GM21529 (cell line): ENCODE measurements at regions not wholly inside any gene's neighbourhood (a gene's known extent, or its start where the extent isn't known, plus 50 kb on each side); places are given as distances from the start of the nearest gene placed in this dataset.
"Not testable (repeated sequence)": the region's sequence is repeated elsewhere in the genome, so short reads cannot be mapped to it uniquely, and the experiment has no call there.

Source experiments
- ATAC-seq: cut with Tn5 transposase; IDR thresholded peaks from one replicate; pipeline ENCODE4 v1.9.1; 2021; ENCODE audit not compliant: unreplicated experiment

DNA sequence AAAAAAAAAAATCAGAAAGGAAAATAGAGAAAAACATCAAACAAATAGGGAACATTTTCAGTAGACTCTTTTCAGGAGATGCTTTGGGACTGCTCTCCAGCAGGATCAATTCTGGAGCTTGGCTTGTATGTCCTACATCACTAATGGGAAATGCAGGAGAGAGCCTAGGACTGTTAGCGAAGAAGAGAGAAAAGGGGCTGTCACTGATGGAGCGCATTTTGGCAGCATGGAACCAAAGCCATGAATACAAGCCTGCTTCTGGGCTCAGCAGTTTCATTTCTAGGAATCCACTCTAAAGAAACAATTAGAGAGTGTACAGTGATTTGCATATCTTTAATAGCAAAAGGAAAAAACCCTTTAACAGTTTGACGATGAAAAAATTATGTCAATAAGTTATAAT, 203.9 kb downstream of the NUFIP1 start:
- ATAC-seq = no peak

- ATAC-seq = no peak
These were observed 204.6 kb downstream of the NUFIP1 start for GRCh38 chr13:44784708-44785080.

DNA sequence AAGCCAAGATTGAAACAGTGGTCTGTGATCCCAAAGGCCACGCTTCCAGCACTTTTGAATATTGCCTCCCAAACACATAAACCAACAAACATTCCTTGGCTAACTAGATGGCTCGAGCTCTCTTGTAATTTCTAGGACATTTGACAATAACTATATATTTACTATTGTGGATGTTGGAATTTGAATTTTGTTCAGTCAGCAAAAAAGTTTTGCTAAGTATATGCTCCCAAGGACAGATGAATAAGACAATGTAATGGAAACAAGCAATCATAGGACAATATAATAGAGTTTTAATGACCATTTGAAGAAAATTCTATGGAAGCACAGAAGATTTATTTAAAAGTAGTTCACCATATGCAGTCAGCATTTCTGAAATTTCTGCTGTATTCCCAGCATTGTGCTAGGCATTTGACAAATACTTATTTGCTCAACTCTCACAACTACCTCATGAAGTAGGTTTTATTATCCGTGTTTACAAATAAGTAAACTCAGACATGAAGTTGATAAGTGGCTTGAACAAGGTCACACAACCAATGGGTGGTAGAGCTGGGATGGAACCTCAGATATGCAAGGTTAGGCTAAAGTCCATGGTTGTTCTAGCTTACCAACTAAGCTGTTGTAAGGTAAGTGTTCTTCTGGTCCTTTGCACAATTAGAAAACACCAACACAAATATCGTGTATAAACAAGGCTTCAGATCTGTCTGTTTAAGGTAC, 205.1 kb downstream of the NUFIP1 start:
- no peak for ATAC-seq

DNA sequence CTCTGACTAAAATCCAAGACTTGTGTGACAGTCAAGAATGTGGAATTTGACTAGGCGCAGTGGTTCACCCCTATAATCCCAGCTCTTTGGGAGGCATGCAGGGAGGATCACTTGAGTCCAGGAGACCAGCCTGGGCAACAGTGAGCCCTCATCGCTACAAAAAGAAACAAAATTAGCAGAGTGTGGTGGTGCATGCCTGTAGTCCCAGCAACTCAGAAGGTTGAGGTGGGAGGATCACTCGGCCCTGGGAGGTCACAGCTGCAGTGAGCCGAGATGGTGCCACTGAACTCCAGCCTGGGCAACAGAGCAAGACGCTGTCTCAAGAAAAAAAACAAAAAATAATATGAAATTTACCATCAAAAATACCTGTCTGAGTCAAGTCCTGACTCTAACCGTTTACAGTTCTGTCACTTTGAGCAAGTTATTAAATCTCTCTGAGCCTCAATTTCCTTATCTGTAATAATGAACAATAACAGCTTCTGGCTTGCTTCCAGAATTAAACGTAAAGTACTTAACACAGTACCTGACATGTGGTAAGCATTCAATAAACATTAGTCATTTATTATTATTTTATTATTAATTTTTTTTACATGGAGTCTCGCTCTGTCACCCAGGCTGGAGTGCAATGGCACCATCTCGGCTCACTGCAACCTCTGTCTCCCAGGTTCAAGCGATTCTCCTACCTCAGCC, 204.6 kb upstream of the TSC22D1 start:
- ATAC-seq = no peak

DNA sequence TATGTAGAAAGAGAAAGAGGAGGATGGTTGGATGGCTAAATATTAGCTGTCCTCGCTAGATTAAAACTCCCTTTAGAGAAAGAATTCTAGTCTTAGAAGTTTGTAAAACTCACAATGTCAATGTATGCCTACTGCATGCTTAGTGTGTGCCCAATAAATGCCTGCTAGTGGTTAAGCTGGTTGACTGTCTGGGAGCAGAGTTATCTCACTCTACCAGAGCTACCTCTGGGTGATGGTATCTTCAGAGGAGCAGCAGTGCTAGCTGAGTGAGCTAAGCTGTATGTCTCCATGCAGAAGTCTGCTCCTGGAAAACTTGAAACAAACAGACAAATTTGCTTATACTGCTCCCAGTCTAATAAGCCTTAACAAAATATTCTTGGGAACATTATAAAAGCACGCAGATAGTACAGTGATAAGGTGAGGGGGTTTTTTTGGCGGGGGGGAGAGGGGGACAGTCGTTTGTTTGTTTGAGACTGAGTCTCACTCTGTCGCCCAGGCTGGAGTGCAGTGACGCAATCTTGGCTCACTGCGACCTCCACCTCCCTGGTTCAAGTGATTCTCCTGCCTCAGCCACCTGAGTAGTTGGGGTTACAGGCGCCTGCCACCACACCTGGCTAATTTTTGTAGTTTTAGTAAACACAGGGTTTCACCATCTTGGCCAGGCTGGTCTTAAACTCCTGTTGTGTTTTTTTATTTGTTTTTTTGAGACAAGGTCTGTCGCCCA, 202.8 kb upstream of the TSC22D1 start:
- ATAC-seq = no peak

- not testable (repeated sequence) for ATAC-seq
These were observed 199.2 kb upstream of the TSC22D1 start for GRCh38 chr13:44775290-44775689.

DNA sequence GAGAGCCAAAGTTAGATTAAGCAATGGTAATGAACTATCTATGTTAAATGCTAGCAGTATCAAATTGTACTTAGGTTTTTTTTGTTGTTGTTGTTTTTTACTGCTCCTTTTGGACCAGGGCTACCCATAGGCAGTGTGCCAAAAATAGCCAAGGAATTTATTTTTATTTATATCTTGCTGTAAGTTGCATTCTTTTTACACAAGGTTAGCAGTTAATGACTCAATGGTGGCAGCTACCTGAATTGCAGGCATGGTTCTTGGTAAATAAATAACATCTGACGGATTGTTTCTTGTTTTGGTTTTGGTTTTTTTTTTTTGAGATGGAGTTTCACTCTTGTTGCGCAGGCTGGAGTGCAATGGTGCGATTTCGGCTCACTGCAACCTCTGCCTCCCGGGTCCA, 194.8 kb upstream of the TSC22D1 start:
- no peak for ATAC-seq

- no peak for ATAC-seq
These were observed 193.6 kb upstream of the TSC22D1 start for GRCh38 chr13:44769686-44770085.

DNA sequence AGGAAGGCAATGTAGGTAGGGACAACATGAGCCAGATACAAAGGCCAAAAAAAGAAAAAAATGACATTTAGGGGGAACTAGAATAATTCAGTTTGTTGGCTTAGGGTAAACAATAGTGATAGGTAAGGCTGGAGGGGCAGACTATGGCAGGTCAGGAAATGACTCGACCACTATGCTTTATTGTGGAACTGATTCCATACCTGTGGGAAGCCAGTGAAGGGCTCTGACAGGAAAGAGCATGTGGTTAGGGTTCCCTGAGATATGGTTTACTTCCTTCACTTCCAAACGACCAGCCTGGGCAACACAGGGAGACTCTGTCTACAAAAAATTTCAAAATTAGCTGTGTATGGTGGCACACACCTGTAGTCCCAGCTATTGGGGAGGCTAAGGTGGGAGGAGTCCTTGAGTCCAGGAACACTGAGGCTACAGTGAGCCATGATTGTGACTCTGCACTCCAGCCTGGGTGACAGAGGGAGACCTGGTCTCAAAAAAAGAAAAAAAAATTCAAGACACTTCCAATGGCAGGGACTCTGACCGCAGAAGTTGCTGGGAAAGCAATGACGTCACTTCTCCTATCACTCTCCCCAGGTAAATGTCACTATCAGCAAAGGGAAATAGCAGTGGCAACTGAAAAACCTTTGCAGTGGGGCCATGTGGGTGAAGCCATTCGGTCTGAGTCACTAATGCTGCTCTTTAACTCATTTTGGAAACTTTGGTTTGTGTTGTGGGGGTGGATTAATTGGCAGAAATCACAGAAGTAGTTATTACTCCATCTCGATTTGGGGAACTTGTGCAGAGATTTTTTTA, 192.8 kb upstream of the TSC22D1 start:
- ATAC-seq = no peak

- ATAC-seq = peak; percentile 54
These were observed 192.1 kb upstream of the TSC22D1 start for GRCh38 chr13:44768239-44768638.

GRCh38 chr13:44765001-44765471, 188.9 kb upstream of the TSC22D1 start:
- no peak for ATAC-seq

- ATAC-seq = no peak
These were observed 188.2 kb upstream of the TSC22D1 start for GRCh38 chr13:44764302-44764692.

- ATAC-seq = no peak
These were observed 187.6 kb upstream of the TSC22D1 start for GRCh38 chr13:44763615-44764301.

- no peak for ATAC-seq
These were observed 186.8 kb upstream of the TSC22D1 start for GRCh38 chr13:44762911-44763310.

DNA sequence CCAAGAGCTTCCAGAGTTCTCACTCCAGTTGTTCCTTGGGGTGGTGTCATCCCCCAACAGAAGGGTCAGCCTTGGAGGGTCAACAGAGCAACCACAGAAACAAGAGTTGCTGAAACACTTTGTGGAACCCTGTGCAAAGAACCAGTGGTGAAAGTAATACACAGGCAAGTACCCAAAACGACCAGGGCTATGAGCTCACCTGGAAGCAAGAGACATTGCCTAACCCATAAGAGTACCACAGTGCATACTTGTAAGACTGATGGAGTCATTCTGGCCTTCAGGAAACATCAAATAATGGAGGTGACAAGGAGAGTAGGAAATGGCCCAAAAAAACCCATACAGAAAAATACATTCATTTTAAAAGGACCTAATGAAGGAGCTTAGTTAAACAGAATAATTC, 184.3 kb upstream of the TSC22D1 start:
- no peak for ATAC-seq

DNA sequence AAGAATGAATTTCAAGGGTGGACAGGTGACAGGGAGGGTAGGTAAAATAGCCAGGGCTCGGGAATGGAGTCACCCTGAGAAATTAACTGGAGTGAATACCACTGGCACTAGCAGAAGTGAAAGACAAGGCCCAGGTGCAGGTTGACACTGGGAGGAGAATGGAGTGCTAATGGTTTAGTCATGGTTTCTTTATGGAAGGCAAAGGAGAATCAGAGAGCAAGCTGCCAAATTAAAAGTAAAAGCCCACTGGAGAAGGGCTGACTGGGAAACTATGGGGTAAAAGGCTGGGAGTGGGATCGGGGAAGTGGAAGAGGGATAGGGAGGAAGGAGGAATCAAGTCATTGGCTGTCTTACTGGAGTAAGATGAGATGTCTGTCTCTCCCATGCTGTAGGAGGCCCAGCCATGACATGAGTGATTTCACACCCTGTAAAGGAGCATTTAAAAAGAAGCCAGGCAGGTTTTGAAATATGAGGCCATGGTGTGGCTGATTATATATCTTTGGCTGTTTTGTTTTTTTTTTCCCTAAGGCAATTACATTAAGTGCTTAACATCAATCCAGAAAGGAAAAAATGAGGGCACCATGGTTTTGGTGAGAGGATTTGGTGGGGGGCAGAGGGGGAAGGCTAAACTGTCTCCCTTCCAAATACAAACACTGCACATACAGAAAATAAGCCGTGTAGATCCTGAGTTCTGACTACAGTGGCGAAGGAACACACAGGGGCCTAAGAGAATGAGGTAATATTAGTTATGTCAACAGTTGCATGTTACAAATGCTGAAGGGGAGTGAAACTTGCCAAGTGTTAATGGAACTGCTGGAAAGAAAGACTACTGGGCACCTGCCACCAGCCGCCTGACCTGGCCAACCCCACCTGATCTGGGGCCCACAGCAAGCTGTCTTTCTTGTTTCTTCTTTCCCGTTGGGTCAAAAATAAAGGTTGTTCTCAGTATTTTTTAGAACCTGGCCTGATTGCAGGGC, 183.5 kb upstream of the TSC22D1 start:
- no peak for ATAC-seq

GRCh38 chr13:44758630-44759383, 182.7 kb upstream of the TSC22D1 start:
- ATAC-seq = no peak

DNA sequence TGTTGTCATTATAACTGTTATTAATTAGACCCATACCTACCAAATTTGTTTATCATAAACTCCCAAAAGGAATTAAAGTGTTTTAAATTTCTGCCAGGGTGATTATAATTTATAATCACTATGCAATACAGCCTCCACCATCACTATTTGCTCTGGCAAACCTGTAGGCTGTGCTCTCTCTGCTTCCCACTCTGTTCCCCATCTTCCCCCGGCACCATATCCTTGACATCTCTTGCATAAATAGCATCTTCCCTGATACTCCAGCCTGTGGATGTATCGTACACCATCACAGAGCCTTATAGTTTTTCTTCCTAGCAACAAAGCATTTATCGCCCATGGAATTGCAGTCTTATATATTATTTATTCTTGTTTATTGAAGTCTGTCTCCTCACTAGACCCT, 181.5 kb upstream of the TSC22D1 start:
- no peak for ATAC-seq
